GM21381 (cell line): ENCODE measurements at regions not wholly inside any gene's neighbourhood (a gene's known extent, or its start where the extent isn't known, plus 50 kb on each side); places are given as distances from the start of the nearest gene placed in this dataset.
"Not testable (repeated sequence)": the region's sequence is repeated elsewhere in the genome, so short reads cannot be mapped to it uniquely, and the experiment has no call there.

Source experiments
- ATAC-seq: cut with Tn5 transposase; IDR thresholded peaks from one replicate; pipeline ENCODE4 v1.9.1; 2021; ENCODE audit warnings: mild to moderate bottlenecking, moderate library complexity; ENCODE audit not compliant: unreplicated experiment

GRCh38 chr21:35390013-35390776 is 341.1 kb upstream of the RUNX1 start:
- ATAC-seq = no peak

- no peak for ATAC-seq
Observed at GRCh38 chr21:35386491-35387079, 337.5 kb upstream of the RUNX1 start.

- ATAC-seq = no peak
Observed at GRCh38 chr21:35384375-35384774, 335.3 kb upstream of the RUNX1 start.

- ATAC-seq = no peak
Observed at GRCh38 chr21:35382696-35383095, 333.6 kb upstream of the RUNX1 start.

GRCh38 chr21:35381743-35382310 is 332.7 kb upstream of the RUNX1 start:
- no peak for ATAC-seq

- ATAC-seq = not testable (repeated sequence)
Observed at GRCh38 chr21:35380304-35380703, 331.2 kb upstream of the RUNX1 start.

- no peak for ATAC-seq
Observed at GRCh38 chr21:35378881-35379280, 329.8 kb upstream of the RUNX1 start.

GRCh38 chr21:35377505-35378090 is 328.5 kb upstream of the RUNX1 start:
- ATAC-seq = no peak

- ATAC-seq = no peak
Observed at GRCh38 chr21:35376406-35377135, 327.5 kb upstream of the RUNX1 start.

- ATAC-seq = no peak
Observed at GRCh38 chr21:35375115-35375514, 326.0 kb upstream of the RUNX1 start.

- ATAC-seq = no peak
Observed at GRCh38 chr21:35373998-35374397, 324.9 kb upstream of the RUNX1 start.

- no peak for ATAC-seq
Observed at GRCh38 chr21:35372201-35372600, 323.1 kb upstream of the RUNX1 start.

GRCh38 chr21:35370671-35371070 is 321.6 kb upstream of the RUNX1 start:
- no peak for ATAC-seq

GRCh38 chr21:35370071-35370470 is 321.0 kb upstream of the RUNX1 start:
- no peak for ATAC-seq

GRCh38 chr21:35368326-35368725 is 319.2 kb upstream of the RUNX1 start:
- no peak for ATAC-seq

GRCh38 chr21:35367553-35367952 is 318.5 kb upstream of the RUNX1 start:
- no peak for ATAC-seq

GRCh38 chr21:35366394-35367080 is 317.4 kb upstream of the RUNX1 start:
- no peak for ATAC-seq

GRCh38 chr21:35363458-35363857 is 314.4 kb upstream of the RUNX1 start:
- no peak for ATAC-seq

- ATAC-seq = no peak
Observed at GRCh38 chr21:35361988-35362387, 312.9 kb upstream of the RUNX1 start.

- ATAC-seq = no peak
Observed at GRCh38 chr21:35360870-35361570, 311.9 kb upstream of the RUNX1 start.
